ENCODE measurements at regions not wholly inside any gene's neighbourhood (a gene's known extent, or its start where the extent isn't known, plus 50 kb on each side); places are given as distances from the start of the nearest gene placed in this dataset.

- TF ChIP-seq CTCF (IDR thresholded peaks at IDR 0.05) (no peak), POLR2A (IDR thresholded peaks at IDR 0.05) (no peak), POLR2AphosphoS5 (IDR thresholded peaks at IDR 0.05) (no peak)
Observed at GRCh38 chr1:36555041-36555440, 72.3 kb upstream of the CSF3R start.
